ENCODE measurements at regions not wholly inside any gene's neighbourhood (a gene's known extent, or its start where the extent isn't known, plus 50 kb on each side); places are given as distances from the start of the nearest gene placed in this dataset.

DNA sequence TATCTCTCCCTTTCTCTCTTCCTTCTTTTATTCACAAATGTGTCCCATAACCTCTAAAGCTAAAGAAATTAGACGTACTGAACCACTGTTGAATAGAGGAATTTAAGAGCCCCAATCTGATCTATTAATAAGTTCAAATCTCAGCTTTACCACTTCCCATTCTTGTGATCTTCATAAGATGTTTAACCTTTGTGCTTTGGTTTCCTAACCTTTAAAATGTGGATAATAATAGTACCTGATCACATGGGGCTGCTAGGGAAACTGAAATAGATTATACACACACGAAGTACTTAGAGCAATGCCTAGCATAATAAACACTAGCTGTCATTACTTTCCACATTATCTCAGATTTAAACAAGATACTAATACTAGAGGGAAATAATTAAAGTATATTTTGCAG is 324.3 kb upstream of the SEMA6A start:
- Histone ChIP-seq H3K9me3 (ENCODE audit: insufficient read depth, low read length) (no peaks in the 10 kb centered on the region), H3K79me2 (ENCODE audit: low read length) (no peaks in the 10 kb centered on the region), H3K36me3 (replicated peaks; ENCODE audit: low read depth, low read length) (no peaks in the 10 kb centered on the region), H3K4me2 (ENCODE audit: low read length) (no peak overlapping the region), H2AFZ (ENCODE audit: low read depth, low read length) (no peak overlapping the region), H3K27me3 (ENCODE audit: low read depth, low read length) (no peaks in the 10 kb centered on the region), H3K4me1 (ENCODE audit: low read length) (no peaks in the 10 kb centered on the region), H4K20me1 (ENCODE audit: insufficient read depth, low read length) (no peaks in the 10 kb centered on the region), H3K9ac (ENCODE audit: low read length) (no peak overlapping the region), H3K27ac (ENCODE audit: low read length) (no peak overlapping the region), H3K4me3 (ENCODE audit: low read length) (no peak overlapping the region)
- TF ChIP-seq EZH2phosphoT487 (IDR thresholded peaks at IDR 0.05; ENCODE audit: low read depth) (no peak), CTCF (IDR thresholded peaks at IDR 0.05; ENCODE audit: low read depth, low read length) (no peak)

DNA sequence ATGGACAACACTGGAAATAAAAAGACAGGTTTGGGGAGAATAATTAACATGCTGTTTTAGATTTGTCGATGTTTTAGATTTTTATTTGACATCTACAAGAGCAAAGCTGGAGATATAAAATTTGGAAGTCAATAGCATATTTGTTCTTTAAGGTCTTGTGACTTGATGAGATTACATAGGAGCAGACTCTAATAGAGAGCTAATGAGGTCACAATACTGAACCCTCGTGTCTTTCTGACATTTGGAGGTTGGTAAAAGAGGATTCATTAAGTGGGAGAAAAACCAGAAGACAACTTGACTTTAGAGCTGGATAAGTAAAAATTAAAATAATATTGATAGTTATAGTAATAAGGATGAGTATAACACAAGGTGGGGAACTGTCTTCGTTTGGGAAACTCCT is 322.7 kb upstream of the SEMA6A start:
- no peaks in the 10 kb centered on the region for H3K79me2 ChIP-seq (ENCODE audit: low read length)

GRCh38 chr5:116896001-116896400 is 321.4 kb upstream of the SEMA6A start:
- Histone ChIP-seq H3K9ac (ENCODE audit: low read length) (no peak overlapping the region), H3K4me3 (ENCODE audit: low read length) (no peak overlapping the region), H3K36me3 (replicated peaks; ENCODE audit: low read depth, low read length) (no peaks in the 10 kb centered on the region), H3K4me2 (ENCODE audit: low read length) (no peak overlapping the region), H3K79me2 (ENCODE audit: low read length) (no peaks in the 10 kb centered on the region), H4K20me1 (ENCODE audit: insufficient read depth, low read length) (no peaks in the 10 kb centered on the region), H3K9me3 (ENCODE audit: insufficient read depth, low read length) (no peaks in the 10 kb centered on the region), H3K27ac (ENCODE audit: low read length) (no peak overlapping the region), H3K4me1 (ENCODE audit: low read length) (no peaks in the 10 kb centered on the region), H3K27me3 (ENCODE audit: low read depth, low read length) (no peaks in the 10 kb centered on the region), H2AFZ (ENCODE audit: low read depth, low read length) (no peak overlapping the region)
- no peak for TF ChIP-seq CTCF (IDR thresholded peaks at IDR 0.05; ENCODE audit: low read depth, low read length)
- TF ChIP-seq EZH2phosphoT487 (IDR thresholded peaks at IDR 0.05; ENCODE audit: low read depth): no peak

More for the DNA sequence above, 322.7 kb upstream of the SEMA6A start:
- H3K4me2 ChIP-seq (ENCODE audit: low read length): no peak overlapping the region
- no peaks in the 10 kb centered on the region for H3K36me3 ChIP-seq (replicated peaks; ENCODE audit: low read depth, low read length)
- no peak for TF ChIP-seq EZH2phosphoT487 (IDR thresholded peaks at IDR 0.05; ENCODE audit: low read depth)
- no peak for TF ChIP-seq CTCF (IDR thresholded peaks at IDR 0.05; ENCODE audit: low read depth, low read length)
- no peaks in the 10 kb centered on the region for H3K9me3 ChIP-seq (ENCODE audit: insufficient read depth, low read length)
- no peaks in the 10 kb centered on the region for H3K4me1 ChIP-seq (ENCODE audit: low read length)
- H3K9ac ChIP-seq (ENCODE audit: low read length): no peak overlapping the region
- no peaks in the 10 kb centered on the region for H4K20me1 ChIP-seq (ENCODE audit: insufficient read depth, low read length)
- no peaks in the 10 kb centered on the region for H3K27me3 ChIP-seq (ENCODE audit: low read depth, low read length)
- H2AFZ ChIP-seq (ENCODE audit: low read depth, low read length): no peak overlapping the region
- H3K4me3 ChIP-seq (ENCODE audit: low read length): no peak overlapping the region
- no peak overlapping the region for H3K27ac ChIP-seq (ENCODE audit: low read length)

DNA sequence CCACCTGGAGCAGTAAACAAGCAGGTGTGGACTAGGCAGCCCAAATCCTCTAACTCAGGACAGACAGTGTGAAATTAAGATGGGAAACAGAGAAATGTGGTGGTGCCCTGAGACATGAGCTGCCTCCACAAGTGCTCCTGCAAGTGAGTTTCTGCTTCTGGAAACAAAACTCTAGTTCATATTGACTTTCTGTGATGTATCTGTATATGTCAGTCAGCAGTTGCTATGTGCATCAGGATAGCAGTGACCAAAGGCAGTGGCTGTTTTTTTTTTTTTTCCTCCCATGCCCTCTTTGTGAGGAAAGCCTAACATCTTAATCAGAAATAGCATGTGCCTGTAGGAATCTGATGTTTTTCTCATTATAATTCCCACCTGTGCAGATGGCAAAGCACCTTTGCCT is 318.4 kb upstream of the SEMA6A start:
- TF ChIP-seq EZH2phosphoT487 (IDR thresholded peaks at IDR 0.05; ENCODE audit: low read depth) (no peak), CTCF (IDR thresholded peaks at IDR 0.05; ENCODE audit: low read depth, low read length) (no peak)
- Histone ChIP-seq H2AFZ (ENCODE audit: low read depth, low read length) (no peak overlapping the region), H4K20me1 (ENCODE audit: insufficient read depth, low read length) (no peaks in the 10 kb centered on the region), H3K4me3 (ENCODE audit: low read length) (no peak overlapping the region), H3K9me3 (ENCODE audit: insufficient read depth, low read length) (no peaks in the 10 kb centered on the region), H3K9ac (ENCODE audit: low read length) (no peak overlapping the region), H3K27me3 (ENCODE audit: low read depth, low read length) (no peaks in the 10 kb centered on the region), H3K27ac (ENCODE audit: low read length) (no peak overlapping the region), H3K79me2 (ENCODE audit: low read length) (no peaks in the 10 kb centered on the region), H3K36me3 (replicated peaks; ENCODE audit: low read depth, low read length) (no peaks in the 10 kb centered on the region), H3K4me2 (ENCODE audit: low read length) (no peak overlapping the region), H3K4me1 (ENCODE audit: low read length) (no peaks in the 10 kb centered on the region)

Data from OCI-LY3 (cell line).